DMS79 (cell line): ENCODE measurements at regions not wholly inside any gene's neighbourhood (a gene's known extent, or its start where the extent isn't known, plus 50 kb on each side); places are given as distances from the start of the nearest gene placed in this dataset.

Source experiments
- DNase-seq: peaks from one replicate; lab custom pipeline; 2025; lab: John Stamatoyannopoulos, UW

- no peak for DNase-seq
Observed at GRCh38 chr4:156654410-156654809, 317.2 kb downstream of the PDGFC start.

GRCh38 chr4:156643826-156644225 is 327.8 kb downstream of the PDGFC start:
- no peak for DNase-seq

GRCh38 chr4:156642161-156642560 is 329.4 kb downstream of the PDGFC start:
- DNase-seq: no peak

- no peak for DNase-seq
Observed at GRCh38 chr4:156638925-156639605, 332.5 kb downstream of the PDGFC start.

- DNase-seq: no peak
Observed at GRCh38 chr4:156638334-156638733, 333.3 kb downstream of the PDGFC start.

- DNase-seq: no peak
Observed at GRCh38 chr4:156636381-156636780, 335.2 kb downstream of the PDGFC start.

- DNase-seq: no peak
Observed at GRCh38 chr4:156635051-156635450, 336.5 kb downstream of the PDGFC start.

GRCh38 chr4:156634612-156635011 is 337.0 kb downstream of the PDGFC start:
- DNase-seq: no peak

GRCh38 chr4:156633847-156634246 is 337.8 kb downstream of the PDGFC start:
- DNase-seq: no peak

GRCh38 chr4:156628858-156629257 is 342.7 kb downstream of the PDGFC start:
- no peak for DNase-seq

GRCh38 chr4:156623376-156623775 is 348.2 kb downstream of the PDGFC start:
- no peak for DNase-seq

- no peak for DNase-seq
Observed at GRCh38 chr4:156620786-156621185, 350.8 kb downstream of the PDGFC start.

GRCh38 chr4:156619154-156619934 is 352.3 kb downstream of the PDGFC start:
- no peak for DNase-seq

- DNase-seq: no peak
Observed at GRCh38 chr4:156615066-156615531, 356.5 kb downstream of the PDGFC start.

GRCh38 chr4:156614536-156614935 is 357.1 kb downstream of the PDGFC start:
- no peak for DNase-seq

- no peak for DNase-seq
Observed at GRCh38 chr4:156609421-156609820, 362.2 kb downstream of the PDGFC start.

- DNase-seq: no peak
Observed at GRCh38 chr4:156608651-156609050, 362.9 kb downstream of the PDGFC start.

- DNase-seq: no peak
Observed at GRCh38 chr4:156607478-156607857, 364.1 kb downstream of the PDGFC start.

- no peak for DNase-seq
Observed at GRCh38 chr4:156606554-156607477, 364.8 kb downstream of the PDGFC start.

GRCh38 chr4:156598138-156598681 is 373.4 kb downstream of the PDGFC start:
- peak; percentile 65 for DNase-seq

- DNase-seq: no peak
Observed at GRCh38 chr4:156596706-156597329, 374.8 kb downstream of the PDGFC start.

GRCh38 chr4:156596026-156596425 is 375.6 kb downstream of the PDGFC start:
- no peak for DNase-seq
